Mucosa of descending colon (tissue), 3 donors: ENCODE measurements at regions not wholly inside any gene's neighbourhood (a gene's known extent, or its start where the extent isn't known, plus 50 kb on each side); places are given as distances from the start of the nearest gene placed in this dataset.
"Not testable (repeated sequence)": the region's sequence is repeated elsewhere in the genome, so short reads cannot be mapped to it uniquely, and the experiment has no call there.

Experiments
- ATAC-seq: fragments of 200-7000 bp; cut with Tn5 transposase; one replicate; pipeline ENCODE4 v1.9.1; 2020; ENCODE audit warnings: mild to moderate bottlenecking, moderate library complexity
- DNase-seq, 3 donors: peaks; one replicate each; pipeline ENCODE4 v3.0.0-alpha.2; 2020
- H3K36me3 ChIP-seq: fragments of 200-600 bp; one replicate; pipeline ENCODE4 v1.8.0; 2021; ENCODE audit warnings: low read depth, mild to moderate bottlenecking
- H3K4me1 ChIP-seq: fragments of 200-600 bp; one replicate; pipeline ENCODE4 v1.8.0; 2021; ENCODE audit warnings: low read depth, mild to moderate bottlenecking
- H3K4me3 ChIP-seq: fragments of 200-600 bp; one replicate; pipeline ENCODE4 v1.8.0; 2021; ENCODE audit warnings: mild to moderate bottlenecking
- H3K9me3 ChIP-seq: fragments of 200-600 bp; one replicate; pipeline ENCODE4 v1.8.0; 2021; ENCODE audit warnings: mild to moderate bottlenecking
- CTCF ChIP-seq: fragments of 200-600 bp; IDR thresholded peaks from one replicate; pipeline ENCODE4 v1.8.0; 2022; ENCODE audit warnings: antibody characterized with exemption, mild to moderate bottlenecking
- intact Hi-C, 2 donors: fragments of 100-400 bp; cut with DNase I in 1 of 2; cut with micrococcal nuclease in 1 of 2; formaldehyde crosslinking; loops; one replicate each; pipeline versions ENCODE4 v1.11.0 to v1.11.1; 2022; cut with DNase I, micrococcal nuclease
- donor health status: DM: no; HTN: no; CAD: no; lungs with moderate emphysema.
- donor health status: DM: no; HTN: no; CAD: no.
- donor health status: DM: no; HTN: yes; CAD: no.

GRCh38 chr2:155895016-155895415 lies 437.5 kb downstream of the NR4A2 start:
- Histone ChIP-seq H3K4me1 (no peaks in the 10 kb centered on the region), H3K9me3 (no peaks in the 10 kb centered on the region), H3K36me3 (no peaks in the 10 kb centered on the region), H3K4me3 (no peak overlapping the region)
- no peak for TF ChIP-seq CTCF
- DNase-seq: no peak
- intact Hi-C loops: no loop called here
- no peak for ATAC-seq

- H3K4me3 ChIP-seq, ATAC-seq, H3K9me3 ChIP-seq, H3K36me3 ChIP-seq, DNase-seq, intact Hi-C loops, H3K4me1 ChIP-seq: not testable (repeated sequence)
These were observed 452.1 kb downstream of the NR4A2 start for GRCh38 chr2:155880382-155880781.

GRCh38 chr2:155879900-155880299 lies 452.6 kb downstream of the NR4A2 start:
- H3K4me3 ChIP-seq, ATAC-seq, H3K4me1 ChIP-seq, DNase-seq, H3K9me3 ChIP-seq, intact Hi-C loops, H3K36me3 ChIP-seq: not testable (repeated sequence)

GRCh38 chr2:155872396-155872795 lies 460.1 kb downstream of the NR4A2 start:
- H3K9me3 ChIP-seq: no peaks in the 10 kb centered on the region
- H3K36me3 ChIP-seq: no peaks in the 10 kb centered on the region
- TF ChIP-seq CTCF: no peak
- no peaks in the 10 kb centered on the region for H3K4me1 ChIP-seq
- ATAC-seq (no peak), DNase-seq (no peak)
- H3K4me3 ChIP-seq: no peak overlapping the region
- intact Hi-C loops: no loop called here

- no peak overlapping the region for H3K4me3 ChIP-seq
- no peaks in the 10 kb centered on the region for H3K4me1 ChIP-seq
- no peak for ATAC-seq
- no peaks in the 10 kb centered on the region for H3K9me3 ChIP-seq
- H3K36me3 ChIP-seq: no peaks in the 10 kb centered on the region
- intact Hi-C loops: no loop called here
- no peak for DNase-seq
- TF ChIP-seq CTCF: no peak
These were observed 460.6 kb downstream of the NR4A2 start for GRCh38 chr2:155871940-155872339.

- ATAC-seq (no peak), DNase-seq (no peak)
- no peak for TF ChIP-seq CTCF
- Histone ChIP-seq H3K4me1 (no peaks in the 10 kb centered on the region), H3K36me3 (no peaks in the 10 kb centered on the region), H3K4me3 (no peak overlapping the region), H3K9me3 (no peaks in the 10 kb centered on the region)
- intact Hi-C loops: no loop called here
These were observed 465.0 kb downstream of the NR4A2 start for GRCh38 chr2:155867564-155867963.

- H3K36me3 ChIP-seq: no peaks in the 10 kb centered on the region
- DNase-seq (no peak), ATAC-seq (no peak)
- no peak overlapping the region for H3K4me3 ChIP-seq
- TF ChIP-seq CTCF: no peak
- no peaks in the 10 kb centered on the region for H3K9me3 ChIP-seq
- H3K4me1 ChIP-seq: no peaks in the 10 kb centered on the region
- intact Hi-C loops: no loop called here
These were observed 466.0 kb downstream of the NR4A2 start for GRCh38 chr2:155866477-155866876.
